Smooth muscle cell of the brain vasculature (primary cell): ENCODE measurements at regions not wholly inside any gene's neighbourhood (a gene's known extent, or its start where the extent isn't known, plus 50 kb on each side); places are given as distances from the start of the nearest gene placed in this dataset.

ENCODE experiments used
- DNase-seq: peaks from one replicate; pipeline ENCODE4 v3.0.0-alpha.2; 2012; ENCODE audit warnings: low read depth, low spot score

DNA sequence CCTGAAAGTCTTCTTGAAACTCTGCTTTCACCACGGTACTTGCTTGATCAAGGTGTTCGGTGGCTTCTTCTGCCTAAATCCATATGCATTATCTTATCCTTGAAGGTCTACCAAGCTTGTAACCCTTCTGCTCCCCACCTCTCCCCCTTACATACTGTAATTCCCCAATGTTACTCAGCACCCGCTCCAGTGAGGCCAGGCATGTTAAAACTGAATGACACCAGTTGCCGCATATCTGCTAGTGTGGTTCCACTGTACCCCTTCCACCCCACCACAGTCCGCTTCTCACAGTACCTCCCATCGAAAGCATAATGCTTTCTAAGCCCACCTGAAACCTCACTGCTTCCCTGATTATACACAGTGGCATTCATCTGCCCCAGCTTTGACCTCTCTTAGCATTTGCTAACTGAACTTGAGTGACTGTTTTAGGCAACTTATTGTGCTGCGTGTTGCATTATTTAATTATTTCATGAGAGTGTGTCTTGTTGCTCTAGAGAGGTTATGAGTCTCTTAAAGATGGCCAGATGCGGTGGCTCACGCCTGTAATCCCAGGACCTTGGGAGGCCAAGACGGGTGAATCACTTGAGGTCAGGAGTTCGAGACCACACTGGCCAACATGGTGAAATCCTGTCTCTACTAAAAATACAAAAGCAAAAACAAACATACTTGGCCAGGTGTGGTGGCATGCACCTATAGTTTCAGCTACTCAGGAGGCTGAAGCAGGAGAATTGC lies 87.6 kb upstream of the MBNL2 start:
- DNase-seq, result no peak

DNA sequence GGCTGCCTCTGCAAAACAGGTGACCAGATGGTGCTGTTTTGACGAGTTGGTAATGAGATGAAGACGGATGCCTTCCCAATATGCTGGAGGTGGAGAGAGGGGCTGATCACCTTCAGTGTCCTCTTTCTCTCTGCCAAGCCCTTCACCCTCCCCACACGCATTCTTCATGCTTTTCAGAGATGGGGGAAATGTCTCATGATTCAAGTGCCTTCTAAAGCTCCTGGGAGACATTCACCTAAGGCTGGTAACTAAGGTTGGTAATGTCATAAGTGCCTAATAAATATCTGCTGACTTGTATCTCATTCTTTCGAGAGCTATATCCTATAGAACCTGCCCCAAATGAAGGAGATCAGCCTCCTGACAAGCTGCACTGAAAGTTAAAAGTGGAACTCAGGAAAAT lies 86.2 kb upstream of the MBNL2 start:
- no peak for DNase-seq

DNA sequence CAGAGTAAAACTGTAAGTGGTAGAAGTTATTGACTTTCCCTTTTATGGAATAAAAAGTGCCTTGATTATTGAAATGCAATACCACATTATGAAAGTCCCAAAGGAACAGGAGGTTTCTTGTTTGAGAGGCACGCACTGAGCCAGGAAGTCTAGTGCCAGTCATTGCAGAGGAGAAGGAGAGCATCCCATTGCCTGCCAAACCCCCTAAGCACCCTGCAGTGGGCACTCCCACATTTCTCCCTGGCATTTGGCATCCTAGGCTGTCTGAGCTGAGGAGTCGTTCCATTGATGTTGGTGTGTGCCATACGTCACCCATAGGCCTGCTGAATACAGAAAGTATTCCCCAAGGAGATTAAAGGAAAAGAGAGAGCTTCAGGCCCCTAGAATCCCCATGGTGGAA lies 85.7 kb upstream of the MBNL2 start:
- no peak for DNase-seq

DNA sequence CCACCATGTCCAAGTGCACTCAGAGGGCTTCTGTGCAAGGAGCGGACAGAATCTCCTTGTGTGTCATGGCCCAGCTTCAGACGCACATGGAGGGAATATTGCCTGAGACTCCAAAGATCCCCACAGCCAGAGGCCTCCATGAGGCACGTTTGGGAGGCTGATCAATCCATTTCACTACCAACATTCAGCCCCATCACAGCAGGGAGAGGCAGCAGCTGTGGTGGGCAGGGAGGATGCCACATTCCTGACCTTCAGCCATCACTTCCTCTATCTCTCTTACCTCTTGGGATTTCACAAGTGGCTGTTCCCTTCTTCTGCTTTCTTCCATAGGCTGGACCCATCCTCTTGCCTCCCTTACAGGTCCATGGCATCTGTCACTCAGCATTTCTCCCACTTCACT lies 82.4 kb upstream of the MBNL2 start:
- DNase-seq, result no peak

DNA sequence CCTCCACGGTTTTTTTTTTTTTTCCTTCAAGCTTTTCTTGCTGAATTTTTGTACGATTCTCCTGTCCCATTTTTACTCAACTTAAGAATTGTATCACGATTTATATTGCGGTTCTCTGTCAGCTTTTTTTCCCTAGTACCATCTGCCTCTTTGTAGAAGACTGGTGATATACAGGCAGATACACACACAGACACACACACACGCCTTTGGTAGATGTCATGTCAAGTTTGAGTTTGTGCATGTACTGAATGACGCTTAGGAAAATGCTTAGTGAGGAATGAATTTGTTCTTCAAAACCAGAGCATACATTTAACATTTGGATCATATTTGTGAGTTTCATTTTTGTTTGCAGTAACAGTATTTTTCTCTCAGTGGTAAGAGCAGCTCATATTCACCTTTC lies 82.0 kb upstream of the MBNL2 start:
- DNase-seq, result no peak

DNA sequence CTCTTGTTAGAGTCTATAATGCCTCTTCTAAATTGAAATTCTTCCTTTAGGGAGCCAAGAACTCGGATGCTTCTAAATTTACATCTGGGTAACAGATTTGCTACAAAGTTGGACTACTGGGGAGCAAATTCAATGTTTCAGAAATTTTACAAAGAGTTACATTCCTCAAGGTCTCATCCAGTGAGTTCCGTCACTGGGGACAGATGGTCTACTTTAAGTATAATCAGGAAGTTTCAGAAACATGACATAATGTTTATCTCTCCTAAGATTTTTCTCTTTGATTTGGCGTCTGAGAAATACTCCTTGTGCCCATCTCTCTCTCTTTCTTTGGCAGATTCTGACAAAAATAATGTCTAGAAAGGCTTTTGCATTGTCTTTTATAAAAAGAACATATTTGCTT lies 81.5 kb upstream of the MBNL2 start:
- no peak for DNase-seq

DNA sequence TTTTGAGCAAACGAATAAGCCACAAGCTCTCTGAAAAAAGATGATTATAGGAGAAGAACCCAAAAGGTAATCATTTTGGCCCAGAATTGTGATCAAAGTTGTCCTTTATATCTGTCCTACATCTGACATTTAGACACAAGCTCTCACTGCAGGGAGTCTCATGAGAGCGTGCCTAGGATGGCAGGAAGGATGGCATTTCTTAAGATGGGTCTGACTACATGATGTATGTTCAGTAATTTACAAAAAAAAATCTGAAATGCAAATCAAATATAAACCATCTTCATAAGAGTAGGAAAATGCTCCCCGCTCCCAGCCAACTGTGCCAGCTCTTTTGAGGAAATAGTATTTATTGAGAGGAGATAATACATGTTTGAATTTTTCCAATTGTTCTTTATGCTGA lies 81.0 kb upstream of the MBNL2 start:
- DNase-seq, result no peak

DNA sequence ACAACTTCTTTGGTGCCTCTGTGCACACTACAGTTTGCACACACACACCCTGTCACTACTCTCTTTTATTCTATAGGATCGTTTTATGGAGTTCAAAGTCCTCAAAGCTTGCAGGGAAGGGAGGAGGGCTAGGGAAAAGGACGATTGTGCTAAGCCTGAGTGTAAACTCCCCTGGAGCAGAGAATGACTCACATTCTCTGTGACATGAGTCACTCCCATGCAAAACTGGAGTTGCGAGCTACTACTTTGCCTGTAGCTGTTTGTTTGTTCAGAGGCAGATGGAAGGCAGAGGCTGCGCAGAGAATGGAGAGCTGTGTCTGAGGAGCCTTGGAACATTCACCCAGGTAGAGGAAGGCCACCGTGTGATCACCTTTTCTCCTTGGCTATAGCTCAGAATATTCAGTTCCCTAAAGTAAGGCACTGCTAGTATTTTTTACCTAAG lies 80.5 kb upstream of the MBNL2 start:
- peak; percentile 72 for DNase-seq

DNA sequence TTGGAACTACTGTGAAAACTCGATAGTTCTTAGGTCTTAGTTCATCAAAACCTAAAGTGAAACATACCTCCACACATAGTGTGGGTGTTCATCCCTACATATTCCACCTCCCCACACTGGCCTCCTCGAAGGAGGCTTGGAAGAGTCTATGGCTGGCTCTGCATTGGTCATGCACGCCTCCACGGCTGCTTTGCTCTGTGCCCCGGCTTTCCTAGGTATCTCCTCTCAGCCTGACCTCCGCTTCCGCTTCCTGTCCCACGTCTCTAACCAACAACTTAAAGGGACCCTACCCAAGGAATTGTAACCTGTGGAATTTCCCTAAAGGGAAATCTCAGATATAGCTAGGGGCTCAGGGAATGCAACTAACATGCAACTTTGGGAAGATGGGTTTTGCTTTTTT lies 79.7 kb upstream of the MBNL2 start:
- no peak for DNase-seq

DNA sequence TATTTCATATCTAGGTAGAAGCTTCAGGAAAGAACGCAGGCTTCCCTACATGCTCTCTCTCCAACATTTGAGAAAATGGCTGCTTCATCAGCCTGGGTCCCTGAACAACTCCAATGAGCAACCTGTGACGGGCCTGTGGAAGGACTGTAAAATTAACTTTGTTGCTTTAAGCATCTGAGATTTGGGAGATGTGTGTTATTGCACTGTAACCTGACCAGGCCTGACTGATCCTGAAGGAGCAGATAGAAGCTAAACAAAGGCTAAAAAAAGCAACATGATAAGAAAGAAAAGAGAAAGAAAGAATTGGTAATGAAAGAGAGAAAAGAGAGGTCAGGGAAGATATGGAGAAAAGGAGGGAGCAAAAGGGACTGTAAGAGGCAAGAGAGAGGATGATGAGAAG lies 77.1 kb upstream of the MBNL2 start:
- DNase-seq, result no peak

DNA sequence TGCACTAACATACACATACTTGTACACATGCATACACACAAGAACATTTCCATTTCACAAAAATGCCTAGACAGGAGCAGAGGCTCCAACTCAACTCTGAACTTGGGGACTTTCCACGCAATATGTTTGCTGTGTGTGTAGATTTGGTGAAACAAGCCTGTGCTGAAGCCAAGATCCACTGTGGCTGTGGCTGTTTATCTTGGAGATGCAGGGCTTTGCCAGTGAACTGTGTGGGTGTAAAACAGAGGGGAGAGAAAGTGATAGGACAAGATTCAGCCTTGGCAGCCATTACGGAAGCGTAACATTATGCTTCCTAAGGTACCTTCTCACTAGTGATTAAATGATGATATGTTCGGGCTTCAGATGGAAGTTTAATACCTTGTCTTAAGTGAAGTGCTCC lies 73.2 kb upstream of the MBNL2 start:
- DNase-seq, result no peak

DNA sequence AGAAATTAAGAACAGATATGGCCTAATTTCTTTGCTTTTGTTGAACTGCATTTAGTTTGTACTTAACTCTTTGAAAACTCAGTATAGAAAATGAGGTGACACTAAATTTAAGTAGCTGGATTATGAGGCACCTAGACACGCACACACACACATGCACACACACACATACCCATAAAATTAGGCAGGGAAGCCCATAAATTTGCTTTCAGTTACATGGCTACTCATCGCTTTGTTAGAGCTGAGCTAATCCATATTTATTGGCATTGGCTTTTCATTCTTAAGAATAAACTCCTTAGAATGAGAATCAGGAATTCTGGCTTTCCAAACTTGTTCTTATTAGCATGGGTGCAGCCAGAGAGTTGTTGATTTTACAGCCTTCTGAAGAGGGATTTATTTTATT lies 61.7 kb upstream of the MBNL2 start:
- no peak for DNase-seq

DNA sequence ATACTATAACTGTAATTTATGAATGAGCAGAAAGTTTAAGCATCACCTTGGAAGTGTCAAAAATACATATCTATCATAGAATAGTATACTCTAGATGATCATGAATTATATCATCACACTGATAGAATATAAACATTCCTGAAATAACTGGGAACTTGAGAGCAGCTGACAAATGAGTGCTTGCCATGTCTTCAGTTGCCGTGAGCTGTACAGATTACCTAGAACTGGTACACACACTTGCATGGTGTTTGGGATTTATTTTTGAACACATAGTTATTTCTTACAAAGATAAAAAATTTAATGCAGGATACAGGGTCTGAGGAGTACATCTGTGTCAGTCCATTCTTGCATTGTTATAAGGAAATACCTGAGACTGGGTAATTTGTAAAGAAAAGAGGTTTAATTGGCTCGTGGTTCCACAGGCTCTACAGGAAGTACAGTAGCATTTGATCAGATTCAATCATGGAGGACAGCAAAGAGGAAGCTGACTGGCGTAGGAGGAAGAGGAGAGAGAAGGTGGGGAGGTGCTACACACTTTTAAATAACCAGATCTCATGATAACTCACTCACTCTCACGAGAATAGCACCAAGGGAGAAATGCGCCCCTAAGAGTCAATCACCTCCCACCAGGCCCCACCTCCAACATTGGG lies 60.4 kb upstream of the MBNL2 start:
- no peak for DNase-seq

DNA sequence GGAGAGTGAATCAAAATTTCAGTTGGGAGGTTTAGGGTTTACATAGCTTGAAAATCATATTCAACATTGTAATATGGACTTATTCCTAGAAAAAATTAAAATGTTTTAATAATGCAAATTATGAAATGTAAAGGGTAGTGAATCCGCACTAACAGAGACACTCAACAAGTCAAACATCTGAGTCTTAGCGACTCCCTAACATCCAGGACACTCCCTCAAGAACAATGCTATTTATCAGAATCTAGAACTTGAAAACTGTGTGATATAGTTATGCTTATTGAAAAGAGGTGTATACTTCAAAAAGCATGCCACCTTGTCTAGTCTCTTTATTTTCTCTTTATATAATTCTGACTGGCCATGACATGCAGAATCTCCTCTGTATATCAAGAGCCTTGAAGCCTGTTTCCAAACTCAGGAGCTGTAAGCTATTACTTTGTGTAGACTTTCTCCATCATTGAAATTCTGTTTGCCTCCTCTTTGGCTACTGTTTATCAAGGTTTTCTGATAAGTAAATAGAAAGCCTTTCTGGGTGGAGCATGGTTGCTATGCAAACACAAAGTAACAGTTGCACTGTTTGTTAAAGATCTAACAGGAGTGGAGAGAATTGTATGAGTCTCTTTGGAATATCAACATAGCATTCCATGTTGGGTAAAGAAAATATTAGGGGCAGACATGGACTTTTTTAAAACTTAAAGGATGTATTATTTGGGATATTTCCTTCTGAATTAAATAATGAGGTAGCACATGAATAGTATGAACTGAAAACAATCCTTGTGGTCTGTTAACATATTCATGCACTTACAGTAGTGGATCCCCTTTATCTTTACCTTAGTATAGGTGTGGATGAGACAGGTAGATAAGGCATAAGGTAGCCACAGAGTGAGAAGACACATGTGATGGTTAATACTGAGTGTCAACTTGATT lies 56.4 kb upstream of the MBNL2 start:
- no peak for DNase-seq

DNA sequence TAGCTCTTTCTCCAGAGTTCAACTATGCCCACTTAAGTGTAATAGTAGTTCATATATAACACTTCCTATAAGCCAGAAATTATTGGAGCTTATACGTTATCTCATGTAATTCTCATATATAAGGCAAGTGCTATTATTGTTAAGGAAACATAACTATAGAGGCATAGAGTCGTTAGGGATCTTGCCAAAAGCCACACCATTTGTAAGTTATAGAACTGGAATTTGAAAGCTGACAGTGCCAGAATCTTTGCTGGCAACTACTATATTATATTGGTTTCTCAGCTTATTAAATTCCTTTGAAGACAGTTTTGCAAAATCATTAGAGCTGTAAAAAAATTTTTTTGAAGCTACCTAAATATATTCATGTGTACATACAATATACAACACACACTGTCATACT lies 51.0 kb upstream of the MBNL2 start:
- no peak for DNase-seq
